CD4-positive, alpha-beta T cell (primary cell): ENCODE measurements at regions not wholly inside any gene's neighbourhood (a gene's known extent, or its start where the extent isn't known, plus 50 kb on each side); places are given as distances from the start of the nearest gene placed in this dataset.

Experiments
- ATAC-seq: fragments of 200-7000 bp; cut with Tn5 transposase; one replicate; pipeline ENCODE4 v1.10.0; 2022; ENCODE audit warnings: mild to moderate bottlenecking; ENCODE audit not compliant: poor library complexity
- CTCF ChIA-PET: fragments of 350-600 bp; sonication (Branson Sonifier 250); formaldehyde crosslinking; loops from one replicate; lab custom pipeline; 2021; ENCODE audit warnings: antibody characterized with exemption, inconsistent platforms; lab: Charles Lee
- POLR2A ChIA-PET: fragments of 350-600 bp; sonication (Branson Sonifier 250); formaldehyde crosslinking; loops from one replicate; lab custom pipeline; 2021; ENCODE audit warnings: antibody characterized with exemption, inconsistent platforms; lab: Charles Lee
- DNase-seq, 14 experiments: peaks; one replicate each; pipeline ENCODE4 v3.0.0-alpha.2; 2013 to 2020; ENCODE audit warnings: mixed read lengths in 2 of 14
- H3K27ac ChIP-seq, 2 donors: one replicate each; pipeline versions ENCODE4 v1.5.1 to v1.7.0; 2013; ENCODE audit warnings: low read length in 2 of 2, low read depth in 1 of 2, mild to moderate bottlenecking in 1 of 2
- H3K27me3 ChIP-seq, 2 experiments: 1 replicate in 1 of 2; 2 replicates in 1 of 2; pipeline versions ENCODE4 v1.6.1 to v1.7.0; 2013; ENCODE audit warnings: low read length in 2 of 2, control low read depth in 1 of 2, mild to moderate bottlenecking in 1 of 2, moderate library complexity in 1 of 2; ENCODE audit not compliant: insufficient read depth in 2 of 2, control insufficient read depth in 1 of 2
- H3K36me3 ChIP-seq: one replicate; pipeline ENCODE4 v1.6.1; 2013; ENCODE audit warnings: low read length, control low read depth; ENCODE audit not compliant: insufficient read depth
- H3K4me1 ChIP-seq: one replicate; pipeline ENCODE4 v1.6.1; 2013; ENCODE audit warnings: low read length, control low read depth; ENCODE audit not compliant: insufficient read depth
- H3K4me3 ChIP-seq: one replicate; pipeline ENCODE4 v1.5.1; 2013; ENCODE audit warnings: mild to moderate bottlenecking, low read length, moderate library complexity
- H3K9me3 ChIP-seq, 2 experiments: 1 replicate in 1 of 2; 2 replicates in 1 of 2; pipeline versions ENCODE4 v1.6.1 to v1.7.0; 2013; ENCODE audit warnings: low read length in 2 of 2, mild to moderate bottlenecking in 2 of 2, control low read depth in 1 of 2, moderate library complexity in 1 of 2; ENCODE audit not compliant: control insufficient read depth in 1 of 2, insufficient read depth in 1 of 2
- H3K27ac Mint-ChIP-seq: one replicate; pipeline ENCODE4 v1.8.0; 2020; ENCODE audit warnings: mixed read lengths
- H3K27me3 Mint-ChIP-seq: one replicate; pipeline ENCODE4 v1.8.0; 2021; ENCODE audit warnings: mixed read lengths
- H3K36me3 Mint-ChIP-seq: one replicate; pipeline ENCODE4 v1.8.0; 2021; ENCODE audit warnings: low read depth, mixed read lengths
- H3K4me1 Mint-ChIP-seq: one replicate; pipeline ENCODE4 v1.8.0; 2021; ENCODE audit warnings: low read depth, mixed read lengths
- H3K4me3 Mint-ChIP-seq: one replicate; pipeline ENCODE4 v1.8.0; 2020; ENCODE audit warnings: mild to moderate bottlenecking, mixed read lengths
- H3K9me3 Mint-ChIP-seq: one replicate; pipeline ENCODE4 v1.8.0; 2020; ENCODE audit warnings: mixed read lengths
- intact Hi-C, 2 experiments: fragments of 100-400 bp; cut with DNase I in 1 of 2; cut with micrococcal nuclease in 1 of 2; formaldehyde crosslinking; loops; one replicate each; pipeline versions ENCODE4 v1.15.1 to v1.9.0; 2023 to 2025; cut with DNase I, micrococcal nuclease
- TF ChIP-seq, protein P1 (sequence below): fragments of 200-600 bp; IDR thresholded peaks from one replicate; pipeline ENCODE4 v1.8.0; 2022; ENCODE audit warnings: antibody characterized with exemption, mild to moderate bottlenecking

DNA sequence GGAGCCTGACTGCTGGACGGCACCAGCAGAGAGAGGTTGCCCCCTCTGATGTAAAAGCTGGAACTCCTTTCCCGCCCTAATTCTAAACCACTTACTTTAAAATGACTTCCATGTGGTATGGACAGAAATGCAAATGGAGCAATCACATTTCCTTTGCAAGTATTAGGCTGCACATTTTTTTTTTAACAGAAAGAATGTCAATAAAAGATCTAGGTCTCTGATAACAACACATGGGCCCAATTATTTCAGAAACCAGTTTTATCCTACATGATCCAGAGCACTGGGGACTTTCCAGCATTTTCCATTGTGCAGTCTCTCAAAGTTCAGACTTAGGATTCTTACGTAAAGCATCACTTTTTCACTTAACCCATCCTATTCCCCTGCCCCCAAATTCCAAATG is 203.7 kb downstream of the NXNL2 start:
- Mint-ChIP-seq H3K27ac (no peak overlapping the region), H3K4me3 (no peak overlapping the region), H3K4me1 (no peaks in the 10 kb centered on the region), H3K27me3 (peaks cover 19% of the 10 kb centered on the region), H3K36me3 (no peaks in the 10 kb centered on the region), H3K9me3 (no peaks in the 10 kb centered on the region)
- ChIA-PET CTCF (no interaction called here), POLR2A (no interaction called here)
- Histone ChIP-seq H3K36me3 (no peaks in the 10 kb centered on the region), H3K4me3 (no peak overlapping the region), H3K9me3 (no peaks in the 10 kb centered on the region), H3K27me3 (peaks cover 2 to 5% of the 10 kb centered on the region in 2 experiments), H3K27ac (no peak overlapping the region), H3K4me1 (no peaks in the 10 kb centered on the region)
- no peak for ATAC-seq
- DNase-seq: no peak
- intact Hi-C loops: no loop called here
- TF ChIP-seq, protein P1, sequence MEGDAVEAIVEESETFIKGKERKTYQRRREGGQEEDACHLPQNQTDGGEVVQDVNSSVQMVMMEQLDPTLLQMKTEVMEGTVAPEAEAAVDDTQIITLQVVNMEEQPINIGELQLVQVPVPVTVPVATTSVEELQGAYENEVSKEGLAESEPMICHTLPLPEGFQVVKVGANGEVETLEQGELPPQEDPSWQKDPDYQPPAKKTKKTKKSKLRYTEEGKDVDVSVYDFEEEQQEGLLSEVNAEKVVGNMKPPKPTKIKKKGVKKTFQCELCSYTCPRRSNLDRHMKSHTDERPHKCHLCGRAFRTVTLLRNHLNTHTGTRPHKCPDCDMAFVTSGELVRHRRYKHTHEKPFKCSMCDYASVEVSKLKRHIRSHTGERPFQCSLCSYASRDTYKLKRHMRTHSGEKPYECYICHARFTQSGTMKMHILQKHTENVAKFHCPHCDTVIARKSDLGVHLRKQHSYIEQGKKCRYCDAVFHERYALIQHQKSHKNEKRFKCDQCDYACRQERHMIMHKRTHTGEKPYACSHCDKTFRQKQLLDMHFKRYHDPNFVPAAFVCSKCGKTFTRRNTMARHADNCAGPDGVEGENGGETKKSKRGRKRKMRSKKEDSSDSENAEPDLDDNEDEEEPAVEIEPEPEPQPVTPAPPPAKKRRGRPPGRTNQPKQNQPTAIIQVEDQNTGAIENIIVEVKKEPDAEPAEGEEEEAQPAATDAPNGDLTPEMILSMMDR: no peak

DNA sequence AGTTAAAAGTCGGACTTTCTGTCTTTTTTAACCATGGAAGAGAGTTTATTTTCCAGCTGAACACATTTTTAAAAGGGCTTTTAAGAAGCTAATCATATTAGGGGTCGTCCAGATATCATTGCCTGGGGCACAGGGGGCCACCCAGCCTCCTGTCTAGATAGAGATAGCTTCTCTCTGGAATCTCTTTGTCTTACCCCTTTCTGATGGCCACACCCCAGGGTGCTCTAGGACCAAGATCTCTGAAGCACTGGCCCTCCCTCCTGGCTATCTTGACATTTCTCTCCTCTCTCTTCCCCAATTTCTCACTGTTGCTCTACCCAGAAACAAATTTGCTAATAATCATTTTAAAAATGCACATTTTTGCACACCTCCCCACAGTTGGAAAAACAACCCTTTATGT is 204.4 kb downstream of the NXNL2 start:
- Histone ChIP-seq H3K9me3 (no peaks in the 10 kb centered on the region), H3K27ac (no peak overlapping the region), H3K36me3 (no peaks in the 10 kb centered on the region), H3K27me3 (peaks cover 2 to 5% of the 10 kb centered on the region in 2 experiments), H3K4me1 (no peaks in the 10 kb centered on the region), H3K4me3 (no peak overlapping the region)
- DNase-seq: no peak
- Mint-ChIP-seq H3K4me1 (no peaks in the 10 kb centered on the region), H3K4me3 (no peak overlapping the region), H3K36me3 (no peaks in the 10 kb centered on the region), H3K27ac (no peak overlapping the region), H3K9me3 (no peaks in the 10 kb centered on the region), H3K27me3 (peaks cover 19% of the 10 kb centered on the region)
- CTCF ChIA-PET: no interaction called here
- ATAC-seq: no peak
- intact Hi-C loops: no loop called here
- TF ChIP-seq, protein P1: no peak
- POLR2A ChIA-PET: no interaction called here

DNA sequence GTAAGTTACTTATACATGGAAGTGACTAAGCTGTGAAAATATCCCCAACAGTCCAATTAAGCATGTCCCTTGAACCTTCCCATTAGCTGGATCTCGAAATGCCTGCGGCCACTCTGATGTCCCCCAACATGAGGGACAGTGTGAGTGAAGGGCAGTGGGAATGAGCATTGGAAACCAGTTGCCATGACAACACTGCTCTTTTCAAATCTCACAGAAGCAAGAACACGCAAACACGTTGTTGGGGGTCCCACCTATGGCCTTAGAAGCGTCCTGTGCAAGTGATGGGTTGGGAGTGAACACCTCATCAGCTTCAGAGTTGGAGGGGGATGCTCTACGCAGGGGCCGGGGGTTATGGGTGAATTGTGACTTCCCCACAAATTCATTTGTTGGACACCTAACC is 205.9 kb downstream of the NXNL2 start:
- Mint-ChIP-seq H3K27me3 (peaks cover 19% of the 10 kb centered on the region), H3K27ac (no peak overlapping the region), H3K9me3 (no peaks in the 10 kb centered on the region), H3K4me1 (no peaks in the 10 kb centered on the region), H3K4me3 (no peak overlapping the region), H3K36me3 (no peaks in the 10 kb centered on the region)
- Histone ChIP-seq H3K4me3 (no peak overlapping the region), H3K36me3 (no peaks in the 10 kb centered on the region), H3K27ac (no peak overlapping the region), H3K9me3 (no peaks in the 10 kb centered on the region), H3K4me1 (no peaks in the 10 kb centered on the region), H3K27me3 (peaks cover 2 to 5% of the 10 kb centered on the region in 2 experiments)
- no peak for DNase-seq
- no peak for ATAC-seq
- ChIA-PET CTCF (no interaction called here), POLR2A (no interaction called here)
- TF ChIP-seq, protein P1: no peak
- intact Hi-C loops: no loop called here
